ENCODE measurements at regions not wholly inside any gene's neighbourhood (a gene's known extent, or its start where the extent isn't known, plus 50 kb on each side); places are given as distances from the start of the nearest gene placed in this dataset.

DNA sequence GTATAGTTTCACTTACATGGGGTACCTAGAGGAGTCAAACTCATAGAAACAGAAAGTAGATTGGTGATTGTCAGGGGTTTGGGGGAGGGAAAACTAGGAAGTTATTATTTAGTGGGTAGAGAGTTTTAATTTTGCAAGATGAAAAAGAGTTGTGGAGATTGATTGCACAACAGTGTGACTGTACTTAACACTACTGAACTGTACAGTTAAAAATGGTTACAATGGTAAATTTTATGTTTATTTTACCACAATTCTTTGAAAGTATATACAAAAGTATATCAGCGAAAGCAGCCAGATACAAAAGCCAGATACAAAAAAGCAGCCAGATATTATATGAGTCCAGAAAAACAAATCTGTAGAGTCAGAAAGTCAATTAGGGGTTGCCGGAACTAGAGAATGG lies 247.6 kb downstream of the IPO8 start:
- peaks cover 10% of the 10 kb centered on the region for H3K9me3 Mint-ChIP-seq
- ATAC-seq (replicated peaks; ENCODE audit: extremely low read depth, poor library complexity, severe bottlenecking): no peak

DNA sequence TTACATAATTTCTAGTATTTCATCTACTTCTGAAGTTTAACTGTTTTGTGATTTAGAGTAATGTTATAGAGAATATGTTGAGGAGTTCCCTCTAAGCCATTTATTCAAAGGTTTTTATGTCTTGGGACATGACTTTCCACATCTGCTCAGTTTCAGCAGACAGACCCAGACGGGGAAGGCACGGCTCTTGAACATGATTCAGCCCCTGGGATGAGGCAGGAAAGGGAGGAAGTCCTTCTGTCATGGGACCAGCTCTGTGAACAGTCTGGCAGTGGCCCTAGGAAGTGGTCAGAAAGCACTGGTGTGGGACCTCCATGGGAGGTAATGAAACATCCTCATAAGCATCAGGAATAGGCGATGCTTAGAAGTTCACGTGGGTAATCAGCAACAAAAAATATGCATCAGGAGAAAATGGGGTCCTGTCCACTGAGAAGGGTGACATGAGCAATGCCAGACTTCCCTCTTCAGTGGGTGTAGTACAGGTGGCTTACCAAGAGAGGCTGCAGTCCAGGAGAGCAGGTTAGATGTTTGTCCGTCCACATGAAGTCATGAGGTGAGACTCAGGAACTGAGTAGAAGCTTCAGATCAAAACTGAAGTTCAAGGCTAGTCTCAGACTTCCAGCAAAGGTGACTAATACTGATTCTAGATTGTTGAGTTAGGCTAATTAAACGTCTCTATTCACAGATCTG lies 248.5 kb downstream of the IPO8 start:
- no peaks in the 10 kb centered on the region for H3K4me1 Mint-ChIP-seq
- DNase-seq (ENCODE audit: low spot score in 2 of 2): no peak
- ATAC-seq (replicated peaks; ENCODE audit: extremely low read depth, poor library complexity, severe bottlenecking): no peak
- no peak overlapping the region for H3K27ac Mint-ChIP-seq (ENCODE audit: low read depth)
- H3K36me3 Mint-ChIP-seq (ENCODE audit: insufficient read depth): no peaks in the 10 kb centered on the region
- peaks cover 9% of the 10 kb centered on the region for H3K27me3 Mint-ChIP-seq
- no peak overlapping the region for H3K4me3 Mint-ChIP-seq
- H3K9me3 Mint-ChIP-seq: peaks cover 8% of the 10 kb centered on the region

More for the DNA sequence above, 247.6 kb downstream of the IPO8 start:
- Mint-ChIP-seq H3K36me3 (ENCODE audit: insufficient read depth) (no peaks in the 10 kb centered on the region), H3K4me3 (no peak overlapping the region), H3K27ac (ENCODE audit: low read depth) (no peak overlapping the region), H3K27me3 (peaks cover 6% of the 10 kb centered on the region), H3K4me1 (no peaks in the 10 kb centered on the region)
- no peak for DNase-seq (ENCODE audit: low spot score in 2 of 2)

DNA sequence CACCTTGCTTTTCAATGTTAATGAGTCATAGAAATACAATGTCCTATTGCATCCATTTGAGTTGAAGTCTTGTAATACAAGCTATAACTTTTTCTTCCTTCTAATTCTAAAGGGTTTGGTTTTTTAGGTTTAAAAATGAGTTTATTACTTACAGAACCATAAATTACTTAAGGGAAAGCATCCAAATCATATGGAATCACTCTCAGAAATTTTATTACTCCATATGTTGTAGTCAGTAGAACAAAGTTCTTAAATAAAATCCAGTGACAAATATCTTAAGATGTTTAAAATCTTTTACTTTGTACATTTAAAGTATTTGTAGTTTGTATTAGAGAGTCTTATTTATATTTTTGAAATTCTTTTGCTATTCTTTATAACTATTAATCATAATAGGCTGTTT lies 253.2 kb downstream of the IPO8 start:
- H3K36me3 Mint-ChIP-seq (ENCODE audit: insufficient read depth): no peaks in the 10 kb centered on the region
- H3K27ac Mint-ChIP-seq (ENCODE audit: low read depth): no peak overlapping the region
- no peak for DNase-seq (ENCODE audit: low spot score in 2 of 2)
- H3K4me1 Mint-ChIP-seq: no peaks in the 10 kb centered on the region
- no peak overlapping the region for H3K4me3 Mint-ChIP-seq
- no peaks in the 10 kb centered on the region for H3K9me3 Mint-ChIP-seq
- H3K27me3 Mint-ChIP-seq: peaks cover 21% of the 10 kb centered on the region
- ATAC-seq (replicated peaks; ENCODE audit: extremely low read depth, poor library complexity, severe bottlenecking): no peak

DNA sequence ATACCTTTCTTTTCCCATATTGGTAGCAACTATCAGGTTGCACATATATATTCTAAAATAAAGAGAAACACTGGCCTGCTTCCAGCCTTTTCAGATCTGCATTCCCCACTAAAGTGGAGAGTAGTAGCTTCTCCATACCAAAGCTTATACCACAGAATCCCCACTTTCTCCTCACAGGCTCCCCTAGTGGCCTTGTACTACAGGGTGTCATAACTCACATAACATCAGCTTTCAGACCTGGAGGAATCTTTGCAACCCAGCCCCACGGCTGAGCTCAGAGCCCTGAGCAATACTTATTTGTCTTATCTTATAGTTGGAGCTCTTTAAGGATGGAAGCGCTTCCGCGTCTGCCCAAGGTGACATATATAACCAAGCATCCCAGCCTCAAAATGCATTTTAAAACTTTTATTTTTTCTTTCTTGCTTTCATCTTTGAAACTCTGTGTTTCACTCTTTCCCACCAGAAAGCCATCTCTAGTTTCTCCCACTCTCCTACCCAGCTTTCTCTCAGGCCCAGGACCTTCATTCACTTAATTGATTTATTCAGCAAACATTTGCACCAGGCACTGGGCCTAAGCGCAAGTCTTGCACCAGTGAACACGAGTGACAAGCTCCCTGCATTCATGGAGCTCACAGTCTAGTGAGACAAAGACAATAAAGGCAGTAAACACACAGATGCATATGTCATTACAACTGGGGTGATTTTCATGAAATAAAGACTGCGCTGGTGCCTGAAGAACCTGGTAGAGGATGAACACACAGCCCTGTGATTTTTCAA lies 254.7 kb downstream of the IPO8 start:
- DNase-seq (ENCODE audit: low spot score in 2 of 2) (no peak), ATAC-seq (replicated peaks; ENCODE audit: extremely low read depth, poor library complexity, severe bottlenecking) (no peak)
- no peaks in the 10 kb centered on the region for H3K36me3 Mint-ChIP-seq (ENCODE audit: insufficient read depth)
- H3K27ac Mint-ChIP-seq (ENCODE audit: low read depth): no peak overlapping the region
- H3K4me1 Mint-ChIP-seq: no peaks in the 10 kb centered on the region
- H3K4me3 Mint-ChIP-seq: no peak overlapping the region
- peaks cover 31% of the 10 kb centered on the region for H3K27me3 Mint-ChIP-seq
- no peaks in the 10 kb centered on the region for H3K9me3 Mint-ChIP-seq

DNA sequence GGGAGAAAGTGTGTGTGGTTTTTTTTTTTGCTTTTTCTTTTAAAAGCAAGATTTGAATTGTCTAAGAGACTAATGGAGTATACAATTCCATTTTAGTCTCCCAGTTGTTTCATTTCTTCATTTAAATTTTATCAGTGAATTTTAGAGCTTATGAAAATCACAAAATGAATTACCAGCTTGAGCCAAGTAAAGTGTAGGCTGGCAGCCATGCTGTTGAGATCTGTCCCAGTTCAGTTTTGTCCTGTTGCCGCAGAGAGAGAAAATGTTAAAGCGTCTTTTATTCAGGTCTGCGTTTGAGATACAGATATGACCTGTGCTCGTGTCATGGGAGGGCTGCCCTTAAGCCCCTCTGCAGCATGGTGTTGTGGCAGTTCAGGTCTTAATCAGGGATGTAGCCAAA lies 256.5 kb downstream of the IPO8 start:
- Mint-ChIP-seq H3K4me3 (no peak overlapping the region), H3K27ac (ENCODE audit: low read depth) (no peak overlapping the region), H3K36me3 (ENCODE audit: insufficient read depth) (no peaks in the 10 kb centered on the region), H3K9me3 (no peaks in the 10 kb centered on the region), H3K27me3 (peaks cover 31% of the 10 kb centered on the region), H3K4me1 (no peaks in the 10 kb centered on the region)
- no peak for ATAC-seq (replicated peaks; ENCODE audit: extremely low read depth, poor library complexity, severe bottlenecking)
- no peak for DNase-seq (ENCODE audit: low spot score in 2 of 2)

DNA sequence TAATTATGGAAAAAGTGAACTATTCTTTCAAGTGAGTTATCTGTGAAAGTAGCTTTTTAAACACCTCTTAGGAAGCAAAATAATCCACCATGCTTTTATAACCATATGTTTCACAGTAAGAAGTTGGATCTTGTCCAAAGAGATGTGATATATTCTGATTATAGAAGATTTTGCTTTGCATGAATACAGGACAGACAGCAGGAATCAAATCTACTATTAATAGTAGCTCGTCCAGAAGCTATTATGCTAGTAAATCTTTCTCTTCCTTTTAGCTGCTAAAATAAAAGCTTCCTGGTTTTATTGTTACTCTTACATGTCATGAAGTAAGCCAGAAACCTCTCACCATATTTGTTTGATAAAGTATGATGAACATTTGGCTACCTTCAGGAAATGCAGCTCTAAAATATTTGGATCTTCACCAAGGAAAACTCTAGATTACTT lies 257.0 kb downstream of the IPO8 start:
- Mint-ChIP-seq H3K27ac (ENCODE audit: low read depth) (no peak overlapping the region), H3K4me1 (no peaks in the 10 kb centered on the region), H3K4me3 (no peak overlapping the region), H3K36me3 (ENCODE audit: insufficient read depth) (no peaks in the 10 kb centered on the region), H3K27me3 (peaks cover 31% of the 10 kb centered on the region), H3K9me3 (no peaks in the 10 kb centered on the region)
- no peak for ATAC-seq (replicated peaks; ENCODE audit: extremely low read depth, poor library complexity, severe bottlenecking)
- no peak for DNase-seq (ENCODE audit: low spot score in 2 of 2)

DNA sequence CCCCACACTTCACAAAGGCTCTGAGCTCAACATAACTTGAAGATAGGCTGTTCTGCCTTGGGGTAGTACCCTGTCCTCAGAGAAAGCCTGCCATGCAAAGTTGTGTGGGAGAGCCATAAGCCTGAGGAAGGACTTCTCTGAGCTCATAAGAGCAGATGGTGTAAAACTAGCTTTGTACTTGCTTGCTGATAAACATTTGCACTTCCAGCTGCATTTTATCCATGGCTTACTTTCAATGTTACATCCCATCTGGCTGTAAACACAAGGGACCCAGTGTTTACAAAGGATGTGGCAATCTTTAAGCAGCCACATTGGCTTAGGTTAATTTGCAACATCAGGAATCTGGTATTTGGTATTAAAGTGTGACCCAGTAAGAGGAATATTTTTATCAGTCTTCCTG lies 258.1 kb downstream of the IPO8 start:
- H3K4me1 Mint-ChIP-seq: no peaks in the 10 kb centered on the region
- no peak overlapping the region for H3K27ac Mint-ChIP-seq (ENCODE audit: low read depth)
- DNase-seq (ENCODE audit: low spot score in 2 of 2): no peak
- H3K36me3 Mint-ChIP-seq (ENCODE audit: insufficient read depth): no peaks in the 10 kb centered on the region
- H3K4me3 Mint-ChIP-seq: no peak overlapping the region
- no peak for ATAC-seq (replicated peaks; ENCODE audit: extremely low read depth, poor library complexity, severe bottlenecking)
- no peaks in the 10 kb centered on the region for H3K9me3 Mint-ChIP-seq
- H3K27me3 Mint-ChIP-seq: peaks cover 23% of the 10 kb centered on the region

DNA sequence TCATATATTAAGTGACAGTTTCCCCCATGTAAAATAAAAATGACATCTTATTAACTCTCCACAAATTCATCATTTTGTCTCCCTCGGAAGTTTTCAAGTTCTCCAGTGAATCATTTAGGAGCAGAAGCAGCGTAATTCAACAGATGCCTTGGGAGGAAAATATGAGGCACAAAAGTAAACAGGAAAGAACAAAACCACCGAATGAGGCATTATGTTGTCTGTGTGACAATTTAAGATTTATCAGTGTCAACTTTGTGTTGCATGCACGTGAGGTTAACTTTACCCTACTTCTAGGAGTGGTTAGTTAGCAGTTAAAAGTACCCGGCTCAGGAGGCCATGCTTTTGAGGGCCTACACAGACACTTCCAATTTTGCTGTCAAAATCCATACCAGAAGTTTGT lies 258.6 kb downstream of the IPO8 start:
- Mint-ChIP-seq H3K27ac (ENCODE audit: low read depth) (no peak overlapping the region), H3K4me3 (no peak overlapping the region), H3K27me3 (peaks cover 23% of the 10 kb centered on the region), H3K4me1 (no peaks in the 10 kb centered on the region), H3K36me3 (ENCODE audit: insufficient read depth) (no peaks in the 10 kb centered on the region), H3K9me3 (no peaks in the 10 kb centered on the region)
- no peak for DNase-seq (ENCODE audit: low spot score in 2 of 2)
- ATAC-seq (replicated peaks; ENCODE audit: extremely low read depth, poor library complexity, severe bottlenecking): no peak

DNA sequence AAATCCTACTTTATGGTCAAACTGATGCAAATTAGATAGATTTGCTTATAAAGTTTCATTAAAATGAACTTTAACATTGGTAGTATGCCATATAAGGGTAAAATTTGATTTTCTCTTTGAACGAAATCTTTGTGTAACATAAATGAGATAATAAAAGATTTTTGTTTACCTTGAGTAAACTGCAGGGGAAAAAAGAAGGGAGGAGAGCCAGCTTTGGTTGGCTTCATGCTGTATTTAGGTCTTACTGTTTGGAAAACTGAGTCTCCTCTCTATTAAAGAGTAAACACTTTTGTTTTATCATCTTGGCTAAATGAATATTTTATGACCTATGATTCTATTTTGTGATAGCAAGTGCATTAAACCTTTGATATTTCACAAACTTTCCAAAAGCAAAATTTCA lies 267.6 kb downstream of the IPO8 start:
- Mint-ChIP-seq H3K27me3 (no peaks in the 10 kb centered on the region), H3K9me3 (peaks cover 8% of the 10 kb centered on the region), H3K4me1 (no peaks in the 10 kb centered on the region), H3K27ac (ENCODE audit: low read depth) (no peak overlapping the region), H3K4me3 (no peak overlapping the region), H3K36me3 (ENCODE audit: insufficient read depth) (peaks cover 2% of the 10 kb centered on the region)
- DNase-seq (ENCODE audit: low spot score in 2 of 2): no peak
- no peak for ATAC-seq (replicated peaks; ENCODE audit: extremely low read depth, poor library complexity, severe bottlenecking)

DNA sequence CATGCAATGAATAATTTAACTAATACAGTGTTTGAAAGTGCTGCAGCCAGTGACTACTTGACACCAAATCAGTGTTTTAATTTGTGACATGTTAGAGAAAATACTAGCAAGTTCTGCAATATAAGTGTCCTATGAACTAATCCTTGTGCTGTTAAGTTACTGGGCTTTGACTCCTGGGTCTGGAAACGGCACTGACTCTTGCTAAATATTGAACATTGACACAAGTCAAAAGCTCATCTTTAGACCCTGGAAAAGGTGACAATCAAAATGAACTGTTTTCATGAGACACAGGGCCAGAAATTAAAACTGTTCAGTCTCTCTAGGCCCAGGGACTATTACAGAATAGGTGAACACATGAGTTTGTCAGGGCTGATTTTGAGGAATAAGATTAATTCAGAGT lies 268.1 kb downstream of the IPO8 start:
- no peaks in the 10 kb centered on the region for H3K27me3 Mint-ChIP-seq
- no peaks in the 10 kb centered on the region for H3K4me1 Mint-ChIP-seq
- peaks cover 2% of the 10 kb centered on the region for H3K36me3 Mint-ChIP-seq (ENCODE audit: insufficient read depth)
- no peak for DNase-seq (ENCODE audit: low spot score in 2 of 2)
- ATAC-seq (replicated peaks; ENCODE audit: extremely low read depth, poor library complexity, severe bottlenecking): no peak
- peaks cover 13% of the 10 kb centered on the region for H3K9me3 Mint-ChIP-seq
- no peak overlapping the region for H3K4me3 Mint-ChIP-seq
- no peak overlapping the region for H3K27ac Mint-ChIP-seq (ENCODE audit: low read depth)

DNA sequence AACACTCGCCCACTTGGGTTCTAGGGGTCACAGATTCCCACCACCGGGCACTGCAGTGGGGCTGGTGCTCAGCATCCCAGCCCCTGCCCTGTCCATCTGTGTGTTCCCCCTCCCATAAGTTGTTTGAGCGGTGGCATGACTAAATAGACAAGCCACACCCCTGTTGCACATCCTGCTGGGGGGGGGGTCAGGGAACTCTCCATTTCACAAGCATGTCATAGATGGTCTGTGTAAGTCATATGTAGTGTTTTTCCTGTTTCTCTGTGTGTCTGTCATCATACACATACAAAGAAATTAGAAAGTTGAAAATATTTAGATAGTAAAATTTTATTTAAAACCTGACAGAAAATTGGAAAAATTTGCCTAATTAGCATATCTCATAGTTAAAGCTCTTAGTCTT lies 270.2 kb downstream of the IPO8 start:
- ATAC-seq (replicated peaks; ENCODE audit: extremely low read depth, poor library complexity, severe bottlenecking): no peak
- H3K27ac Mint-ChIP-seq (ENCODE audit: low read depth): no peak overlapping the region
- no peaks in the 10 kb centered on the region for H3K4me1 Mint-ChIP-seq
- DNase-seq (ENCODE audit: low spot score in 2 of 2): no peak
- H3K4me3 Mint-ChIP-seq: no peak overlapping the region
- peaks cover 13% of the 10 kb centered on the region for H3K9me3 Mint-ChIP-seq
- H3K27me3 Mint-ChIP-seq: no peaks in the 10 kb centered on the region
- peaks cover 2% of the 10 kb centered on the region for H3K36me3 Mint-ChIP-seq (ENCODE audit: insufficient read depth)

DNA sequence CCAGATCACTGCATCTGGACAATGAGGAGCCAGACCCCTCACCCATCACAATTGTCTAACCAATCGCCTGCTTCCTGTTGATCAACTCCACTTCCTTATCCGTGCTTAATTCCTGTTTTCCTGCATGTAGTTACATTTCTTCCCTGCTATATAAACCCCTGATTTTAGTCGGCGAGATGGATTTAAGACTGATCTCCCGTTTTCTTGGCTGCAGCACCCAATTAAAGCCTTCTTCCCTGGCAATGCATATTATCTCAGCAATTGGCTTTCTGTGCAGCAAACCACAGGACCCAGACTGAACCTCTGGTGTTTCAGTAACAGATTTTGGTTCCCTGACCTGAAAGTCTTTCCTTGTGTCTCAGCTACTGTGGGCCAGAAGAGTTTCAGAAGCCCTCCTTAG lies 272.3 kb downstream of the IPO8 start:
- DNase-seq (ENCODE audit: low spot score in 2 of 2) (no peak), ATAC-seq (replicated peaks; ENCODE audit: extremely low read depth, poor library complexity, severe bottlenecking) (no peak)
- Mint-ChIP-seq H3K9me3 (peaks cover 13% of the 10 kb centered on the region), H3K4me3 (no peak overlapping the region), H3K27ac (ENCODE audit: low read depth) (no peak overlapping the region), H3K27me3 (no peaks in the 10 kb centered on the region), H3K4me1 (no peaks in the 10 kb centered on the region), H3K36me3 (ENCODE audit: insufficient read depth) (peaks cover 2% of the 10 kb centered on the region)

DNA sequence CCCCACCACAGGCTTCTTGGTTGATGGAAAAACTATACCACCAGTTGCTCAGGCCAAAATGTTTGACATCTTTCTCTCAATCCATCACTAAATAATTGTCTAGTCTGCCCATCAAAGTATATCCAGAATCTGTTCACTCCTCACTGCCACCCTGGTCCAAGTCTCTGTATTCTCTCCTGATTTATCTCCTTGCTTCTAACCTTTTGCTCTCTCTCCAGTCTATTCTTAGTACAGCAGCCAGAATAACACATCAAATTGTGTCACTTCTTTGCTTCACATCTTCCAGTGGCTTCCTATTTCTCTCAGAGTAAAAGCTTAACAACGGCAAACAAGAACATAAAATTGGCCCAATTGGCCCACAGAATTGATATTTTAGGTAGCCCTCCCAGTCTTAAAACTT lies 272.8 kb downstream of the IPO8 start:
- Mint-ChIP-seq H3K36me3 (ENCODE audit: insufficient read depth) (peaks cover 2% of the 10 kb centered on the region), H3K4me3 (no peak overlapping the region), H3K9me3 (peaks cover 13% of the 10 kb centered on the region), H3K27me3 (no peaks in the 10 kb centered on the region), H3K27ac (ENCODE audit: low read depth) (no peak overlapping the region), H3K4me1 (no peaks in the 10 kb centered on the region)
- DNase-seq (ENCODE audit: low spot score in 2 of 2) (no peak), ATAC-seq (replicated peaks; ENCODE audit: extremely low read depth, poor library complexity, severe bottlenecking) (no peak)
